A673 (cell line): ENCODE measurements at regions not wholly inside any gene's neighbourhood (a gene's known extent, or its start where the extent isn't known, plus 50 kb on each side); places are given as distances from the start of the nearest gene placed in this dataset.

Source experiments
- CTCF ChIP-seq: fragments of 300-800, 200-600 bp; sonication (generic); conservative IDR thresholded peaks from 2 replicates; pipeline ENCODE4 v1.5.1; 2017; ENCODE audit warnings: low read depth, mild to moderate bottlenecking, antibody characterized with exemption, low read length, moderate library complexity, mixed read lengths
- EZH2 ChIP-seq: fragments of 200-600 bp; sonication (generic); IDR thresholded peaks from 2 replicates; pipeline ENCODE4 v1.6.1; 2017; ENCODE audit warnings: borderline replicate concordance, low read depth, mild to moderate bottlenecking, mixed read lengths, antibody characterized with exemption, low read length; ENCODE audit not compliant: poor library complexity, severe bottlenecking

- TF ChIP-seq CTCF = no peak
- TF ChIP-seq EZH2 = no peak
Measured at GRCh38 chr10:89074120-89074519, 83.5 kb downstream of the FAS start.
